ENCODE measurements at regions not wholly inside any gene's neighbourhood (a gene's known extent, or its start where the extent isn't known, plus 50 kb on each side); places are given as distances from the start of the nearest gene placed in this dataset.

- TF ChIP-seq CTCF (IDR thresholded peaks at IDR 0.05), result no peak
- TF ChIP-seq POLR2A (IDR thresholded peaks at IDR 0.05), result no peak
Measured at GRCh38 chr3:110344487-110344886, 727.1 kb upstream of the NECTIN3 start.

All from uterus (tissue), 2 donors.